Fibroblast of lung (primary cell): ENCODE measurements at regions not wholly inside any gene's neighbourhood (a gene's known extent, or its start where the extent isn't known, plus 50 kb on each side); places are given as distances from the start of the nearest gene placed in this dataset.
A peak's percentile ranks its signal among the peaks of the same experiment; 100 is the strongest.

Source experiments
- DNase-seq, 2 donors: peaks; one replicate each; pipeline versions ENCODE4 v3.0.0 to v3.0.0-alpha.2; 2010; ENCODE audit warnings: low read depth in 2 of 2
- H2AFZ ChIP-seq: 2 replicates; pipeline ENCODE4 v1.5.1; 2012; ENCODE audit warnings: low read length, control low read depth, inconsistent platforms
- H3K27ac ChIP-seq: 2 replicates; pipeline ENCODE4 v1.5.1; 2011; ENCODE audit warnings: low read length, control low read depth; ENCODE audit not compliant: insufficient read depth
- H3K27me3 ChIP-seq: 2 replicates; pipeline ENCODE4 v1.5.1; 2011; ENCODE audit warnings: mild to moderate bottlenecking, low read length; ENCODE audit not compliant: control insufficient read depth, insufficient read depth
- H3K36me3 ChIP-seq: 2 replicates; pipeline ENCODE4 v1.5.1; 2011; ENCODE audit warnings: low read length; ENCODE audit not compliant: control insufficient read depth, insufficient read depth
- H3K4me1 ChIP-seq: 2 replicates; pipeline ENCODE4 v1.5.1; 2011; ENCODE audit warnings: low read length; ENCODE audit not compliant: control insufficient read depth, insufficient read depth; ENCODE audit errors: extremely low read depth
- H3K4me2 ChIP-seq: 2 replicates; pipeline ENCODE4 v1.5.1; 2011; ENCODE audit warnings: low read length, control low read depth; ENCODE audit not compliant: insufficient read depth; ENCODE audit errors: extremely low read depth
- H3K4me3 ChIP-seq, 4 experiments: fragments of 200-600 bp in 1 of 4; sonication (generic) in 1 of 4; replicated peaks in 1 of 4; 2 replicates each; pipeline ENCODE4 v1.5.1; 2011 to 2016; ENCODE audit warnings: low read length in 4 of 4, low read depth in 3 of 4, mild to moderate bottlenecking in 3 of 4, control low read depth in 2 of 4, inconsistent platforms in 1 of 4, mixed read lengths in 1 of 4; ENCODE audit not compliant: insufficient read depth in 1 of 4; ENCODE audit errors: control extremely low read depth in 1 of 4
- H3K79me2 ChIP-seq: 2 replicates; pipeline ENCODE4 v1.5.1; 2012; ENCODE audit warnings: mild to moderate bottlenecking, low read length, inconsistent platforms; ENCODE audit not compliant: control insufficient read depth, insufficient read depth
- H3K9ac ChIP-seq: 2 replicates; pipeline ENCODE4 v1.5.1; 2011; ENCODE audit warnings: mild to moderate bottlenecking, low read length, control low read depth; ENCODE audit not compliant: insufficient read depth
- H3K9me3 ChIP-seq: 2 replicates; pipeline ENCODE4 v1.5.1; 2012; ENCODE audit warnings: low read depth, low read length; ENCODE audit not compliant: control insufficient read depth, insufficient read depth
- H4K20me1 ChIP-seq: 2 replicates; pipeline ENCODE4 v1.5.1; 2011; ENCODE audit warnings: low read length; ENCODE audit not compliant: control insufficient read depth, insufficient read depth; ENCODE audit errors: extremely low read depth
- CTCF ChIP-seq, 2 donors: IDR thresholded peaks in 1 of 2; conservative IDR thresholded peaks in 1 of 2; 1 replicate in 1 of 2; 2 replicates in 1 of 2; pipeline ENCODE4 v1.5.1; 2011 to 2012; ENCODE audit warnings: low read length in 2 of 2, control low read depth in 1 of 2, inconsistent platforms in 1 of 2, low read depth in 1 of 2, mild to moderate bottlenecking in 1 of 2
- EZH2 ChIP-seq: IDR thresholded peaks from 2 replicates; pipeline ENCODE4 v1.5.1; 2012; ENCODE audit warnings: low read length, control low read depth, mild to moderate bottlenecking; ENCODE audit errors: missing control alignments

GRCh38 chr3:188067932-188068331 lies 86.0 kb upstream of the LPP start:
- H3K4me2 ChIP-seq = no peak overlapping the region
- H3K27ac ChIP-seq = no peak overlapping the region
- no peak overlapping the region for H2AFZ ChIP-seq

GRCh38 chr3:188068342-188068741 lies 85.6 kb upstream of the LPP start:
- TF ChIP-seq EZH2 (no peak), CTCF (conservative IDR thresholded peaks at IDR 0.05 in 1 of 2, IDR thresholded peaks at IDR 0.05 in 1 of 2; ENCODE audit: low read depth in 1 of 2, low read length in 2 of 2) (no peak)
- Histone ChIP-seq H3K9ac (no peak overlapping the region), H3K9me3 (no peaks in the 10 kb centered on the region), H2AFZ (no peak overlapping the region), H3K79me2 (no peaks in the 10 kb centered on the region), H3K4me2 (no peak overlapping the region), H3K27me3 (no peaks in the 10 kb centered on the region), H4K20me1 (no peaks in the 10 kb centered on the region), H3K27ac (no peak overlapping the region), H3K4me3 (no peak overlapping the region), H3K4me1 (peaks cover 5% of the 10 kb centered on the region), H3K36me3 (no peaks in the 10 kb centered on the region)
- no peak for DNase-seq

More at GRCh38 chr3:188067932-188068331, 86.0 kb upstream of the LPP start:
- Histone ChIP-seq H3K36me3 (no peaks in the 10 kb centered on the region), H3K27me3 (no peaks in the 10 kb centered on the region), H4K20me1 (no peaks in the 10 kb centered on the region), H3K9ac (no peak overlapping the region), H3K4me3 (no peak overlapping the region), H3K4me1 (peaks cover 5% of the 10 kb centered on the region), H3K9me3 (no peaks in the 10 kb centered on the region), H3K79me2 (no peaks in the 10 kb centered on the region)
- TF ChIP-seq EZH2 = no peak
- no peak for TF ChIP-seq CTCF (conservative IDR thresholded peaks at IDR 0.05 in 1 of 2, IDR thresholded peaks at IDR 0.05 in 1 of 2; ENCODE audit: low read depth in 1 of 2, low read length in 2 of 2)
- peak; percentile 35 to 75 for DNase-seq

GRCh38 chr3:188071636-188072035 lies 82.3 kb upstream of the LPP start:
- no peak overlapping the region for H3K4me3 ChIP-seq
- no peaks in the 10 kb centered on the region for H3K79me2 ChIP-seq
- no peak overlapping the region for H2AFZ ChIP-seq
- H4K20me1 ChIP-seq = no peaks in the 10 kb centered on the region
- peaks cover 5% of the 10 kb centered on the region for H3K4me1 ChIP-seq
- TF ChIP-seq EZH2 (no peak), CTCF (conservative IDR thresholded peaks at IDR 0.05 in 1 of 2, IDR thresholded peaks at IDR 0.05 in 1 of 2; ENCODE audit: low read depth in 1 of 2, low read length in 2 of 2) (no peak)
- H3K27ac ChIP-seq = no peak overlapping the region
- H3K4me2 ChIP-seq = no peak overlapping the region
- H3K9ac ChIP-seq = no peak overlapping the region
- H3K36me3 ChIP-seq = no peaks in the 10 kb centered on the region
- H3K27me3 ChIP-seq = no peaks in the 10 kb centered on the region
- DNase-seq = no peak
- H3K9me3 ChIP-seq = no peaks in the 10 kb centered on the region
